ENCODE measurements at regions not wholly inside any gene's neighbourhood (a gene's known extent, or its start where the extent isn't known, plus 50 kb on each side); places are given as distances from the start of the nearest gene placed in this dataset.
A peak's percentile ranks its signal among the peaks of the same experiment; 100 is the strongest.

DNA sequence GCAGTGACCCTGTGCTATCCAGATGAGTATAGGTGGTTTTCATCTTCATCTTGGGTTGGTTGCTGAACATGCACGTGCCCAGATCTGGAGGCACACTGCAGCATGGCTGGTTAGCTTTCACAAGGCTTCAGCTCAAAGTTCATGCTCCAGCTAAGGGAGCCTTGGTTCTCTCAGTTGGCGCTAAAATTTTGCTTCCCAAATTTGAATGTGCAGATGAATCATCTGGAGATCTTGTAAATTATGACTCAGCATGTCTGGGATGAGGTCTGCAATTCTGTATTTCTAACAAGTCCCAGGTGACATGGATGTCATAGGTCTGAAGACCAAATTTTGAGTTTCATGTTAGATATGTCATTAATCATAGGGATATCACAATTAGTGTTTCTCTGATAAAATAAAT is 230.8 kb downstream of the FOXA2 start:
- DNase-seq = peak; percentile 76
- Histone ChIP-seq H3K9ac (ENCODE audit: low read length) (no peak overlapping the region), H3K4me3 (ENCODE audit: low read length) (no peak overlapping the region), H3K9me3 (ENCODE audit: low read length) (no peaks in the 10 kb centered on the region), H4K20me1 (ENCODE audit: low read length) (no peaks in the 10 kb centered on the region), H3F3A (ENCODE audit: low read length, unreplicated experiment) (no peaks in the 10 kb centered on the region), H3K36me3 (ENCODE audit: low read depth, low read length) (no peaks in the 10 kb centered on the region), H3K27ac (ENCODE audit: low read length) (no peak overlapping the region), H2AFZ (ENCODE audit: low read length) (no peak overlapping the region), H3K9me2 (replicated peaks; ENCODE audit: low read length) (no peaks in the 10 kb centered on the region; the same call in 1 of the 2 replicates), H3K4me1 (ENCODE audit: insufficient read depth, low read length) (peaks cover 9% of the 10 kb centered on the region; the same call in 1 of the 2 replicates), H3K4me2 (ENCODE audit: low read length) (no peak overlapping the region), H3K27me3 (ENCODE audit: low read length) (no peaks in the 10 kb centered on the region), H3K79me2 (ENCODE audit: low read length) (no peaks in the 10 kb centered on the region)
- intact Hi-C loops (cut with micrococcal nuclease) = no loop called here
- peak; percentile 51 for ATAC-seq
- ChIA-PET CTCF (no interaction called here), POLR2A (ENCODE audit: unreplicated experiment) (no interaction called here)
- no TSS peak for BruUV-seq (replicated peaks)
- TF ChIP-seq CTCF (conservative IDR thresholded peaks at IDR 0.05; ENCODE audit: low read depth, low read length) (no peak), EZH2phosphoT487 (IDR thresholded peaks at IDR 0.05; ENCODE audit: borderline replicate concordance, low read length) (no peak), EZH2 (IDR thresholded peaks at IDR 0.05; ENCODE audit: low read length, unreplicated experiment) (no peak)

- DNase-seq = no peak
- Histone ChIP-seq H3K27me3 (ENCODE audit: low read length) (no peaks in the 10 kb centered on the region), H3K9me3 (ENCODE audit: low read length) (no peaks in the 10 kb centered on the region), H3K9ac (ENCODE audit: low read length) (no peak overlapping the region), H3F3A (ENCODE audit: low read length, unreplicated experiment) (no peaks in the 10 kb centered on the region), H2AFZ (ENCODE audit: low read length) (no peak overlapping the region), H3K36me3 (ENCODE audit: low read depth, low read length) (no peaks in the 10 kb centered on the region), H4K20me1 (ENCODE audit: low read length) (no peaks in the 10 kb centered on the region), H3K4me1 (ENCODE audit: insufficient read depth, low read length) (peaks cover 17% of the 10 kb centered on the region), H3K79me2 (ENCODE audit: low read length) (no peaks in the 10 kb centered on the region), H3K9me2 (replicated peaks; ENCODE audit: low read length) (no peaks in the 10 kb centered on the region; the same call in 1 of the 2 replicates), H3K4me2 (ENCODE audit: low read length) (no peak overlapping the region), H3K27ac (ENCODE audit: low read length) (no peak overlapping the region), H3K4me3 (ENCODE audit: low read length) (no peak overlapping the region)
- ChIA-PET POLR2A (ENCODE audit: unreplicated experiment) (interaction anchor here (0.9 kb wide), 1 partner anchor 1023 kb away, joined by 4 read pairs; no protein-coding TSS in a partner anchor), CTCF (no interaction called here)
- ATAC-seq = no peak
- intact Hi-C loops (cut with micrococcal nuclease) = no loop called here
- BruUV-seq (replicated peaks) = no TSS peak
- TF ChIP-seq EZH2phosphoT487 (IDR thresholded peaks at IDR 0.05; ENCODE audit: borderline replicate concordance, low read length) = no peak
- TF ChIP-seq CTCF (conservative IDR thresholded peaks at IDR 0.05; ENCODE audit: low read depth, low read length) = no peak
- TF ChIP-seq EZH2 (IDR thresholded peaks at IDR 0.05; ENCODE audit: low read length, unreplicated experiment) = no peak
These were observed 232.4 kb downstream of the FOXA2 start for GRCh38 chr20:22352019-22352418.

DNA sequence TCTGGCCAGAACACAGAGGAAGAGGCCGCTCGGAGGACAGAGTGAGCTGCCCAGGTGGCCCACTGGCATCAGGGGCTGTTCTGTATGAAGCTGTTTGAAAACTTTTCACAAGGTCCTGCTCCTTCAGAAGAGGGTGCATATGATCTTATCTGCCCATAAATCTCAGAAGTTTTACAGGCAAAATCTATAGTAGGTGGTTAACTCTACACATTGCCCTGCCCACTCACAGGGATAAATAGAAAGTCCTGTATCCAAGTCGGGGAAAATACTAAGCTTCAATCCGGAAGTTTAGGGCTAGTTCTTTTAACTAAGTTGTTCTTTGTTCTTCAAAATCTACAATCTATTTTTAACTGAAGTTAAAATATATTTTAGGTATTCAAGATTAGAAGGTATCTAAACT is 233.7 kb downstream of the FOXA2 start:
- no peak overlapping the region for H3K4me2 ChIP-seq (ENCODE audit: low read length)
- POLR2A ChIA-PET (ENCODE audit: unreplicated experiment) = interaction anchor here (0.6 to 0.7 kb wide), 2 partner anchors 10 to 300 kb away, joined by 4 to 8 read pairs; no protein-coding TSS in a partner anchor
- no peaks in the 10 kb centered on the region for H3K79me2 ChIP-seq (ENCODE audit: low read length)
- H3K4me1 ChIP-seq (ENCODE audit: insufficient read depth, low read length) = peaks cover 29% of the 10 kb centered on the region
- no peaks in the 10 kb centered on the region for H3K9me3 ChIP-seq (ENCODE audit: low read length)
- ATAC-seq (no peak), DNase-seq (no peak)
- intact Hi-C loops (cut with micrococcal nuclease) = no loop called here
- TF ChIP-seq CTCF (conservative IDR thresholded peaks at IDR 0.05; ENCODE audit: low read depth, low read length) (no peak), EZH2phosphoT487 (IDR thresholded peaks at IDR 0.05; ENCODE audit: borderline replicate concordance, low read length) (no peak), EZH2 (IDR thresholded peaks at IDR 0.05; ENCODE audit: low read length, unreplicated experiment) (no peak)
- no peaks in the 10 kb centered on the region for H3F3A ChIP-seq (ENCODE audit: low read length, unreplicated experiment)
- no peak overlapping the region for H3K9ac ChIP-seq (ENCODE audit: low read length)
- H3K27me3 ChIP-seq (ENCODE audit: low read length) = no peaks in the 10 kb centered on the region
- CTCF ChIA-PET = no interaction called here
- H3K36me3 ChIP-seq (ENCODE audit: low read depth, low read length) = no peaks in the 10 kb centered on the region
- no TSS peak for BruUV-seq (replicated peaks)
- no peaks in the 10 kb centered on the region; the same call in 1 of the 2 replicates for H3K9me2 ChIP-seq (replicated peaks; ENCODE audit: low read length)
- H2AFZ ChIP-seq (ENCODE audit: low read length) = no peak overlapping the region
- H3K4me3 ChIP-seq (ENCODE audit: low read length) = no peak overlapping the region
- no peaks in the 10 kb centered on the region for H4K20me1 ChIP-seq (ENCODE audit: low read length)
- H3K27ac ChIP-seq (ENCODE audit: low read length) = no peak overlapping the region

All from PC-3 (cell line).